ENCODE measurements at regions not wholly inside any gene's neighbourhood (a gene's known extent, or its start where the extent isn't known, plus 50 kb on each side); places are given as distances from the start of the nearest gene placed in this dataset.

- TF ChIP-seq, protein P1, sequence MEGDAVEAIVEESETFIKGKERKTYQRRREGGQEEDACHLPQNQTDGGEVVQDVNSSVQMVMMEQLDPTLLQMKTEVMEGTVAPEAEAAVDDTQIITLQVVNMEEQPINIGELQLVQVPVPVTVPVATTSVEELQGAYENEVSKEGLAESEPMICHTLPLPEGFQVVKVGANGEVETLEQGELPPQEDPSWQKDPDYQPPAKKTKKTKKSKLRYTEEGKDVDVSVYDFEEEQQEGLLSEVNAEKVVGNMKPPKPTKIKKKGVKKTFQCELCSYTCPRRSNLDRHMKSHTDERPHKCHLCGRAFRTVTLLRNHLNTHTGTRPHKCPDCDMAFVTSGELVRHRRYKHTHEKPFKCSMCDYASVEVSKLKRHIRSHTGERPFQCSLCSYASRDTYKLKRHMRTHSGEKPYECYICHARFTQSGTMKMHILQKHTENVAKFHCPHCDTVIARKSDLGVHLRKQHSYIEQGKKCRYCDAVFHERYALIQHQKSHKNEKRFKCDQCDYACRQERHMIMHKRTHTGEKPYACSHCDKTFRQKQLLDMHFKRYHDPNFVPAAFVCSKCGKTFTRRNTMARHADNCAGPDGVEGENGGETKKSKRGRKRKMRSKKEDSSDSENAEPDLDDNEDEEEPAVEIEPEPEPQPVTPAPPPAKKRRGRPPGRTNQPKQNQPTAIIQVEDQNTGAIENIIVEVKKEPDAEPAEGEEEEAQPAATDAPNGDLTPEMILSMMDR (IDR thresholded peaks at IDR 0.05; ENCODE audit: low read length) = no peak
- no peak for TF ChIP-seq EZH2 (IDR thresholded peaks at IDR 0.05; ENCODE audit: borderline replicate concordance, low read length)
- no peaks in the 10 kb centered on the region for H3K9me2 ChIP-seq (ENCODE audit: low read depth, low read length)
- H3K9ac ChIP-seq (ENCODE audit: low read length) = no peak overlapping the region
Measured at GRCh38 chr2:133856678-133857077, 288.4 kb upstream of the NCKAP5 start.

GRCh38 chr2:133859578-133859977 is 291.3 kb upstream of the NCKAP5 start:
- Histone ChIP-seq H3F3A (ENCODE audit: insufficient read depth, low read length) (no peaks in the 10 kb centered on the region), H3K4me2 (ENCODE audit: low read length) (no peak overlapping the region), H3K9me2 (ENCODE audit: low read depth, low read length) (no peaks in the 10 kb centered on the region), H3K9me3 (ENCODE audit: low read length) (no peaks in the 10 kb centered on the region), H3K9ac (ENCODE audit: low read length) (no peak overlapping the region), H4K20me1 (ENCODE audit: insufficient read depth, low read length) (no peaks in the 10 kb centered on the region), H3K4me1 (ENCODE audit: insufficient read depth, low read length, severe bottlenecking) (no peaks in the 10 kb centered on the region), H3K4me3 (ENCODE audit: low read depth, low read length, poor library complexity, severe bottlenecking) (no peak overlapping the region), H3K27me3 (ENCODE audit: insufficient read depth, low read length) (no peaks in the 10 kb centered on the region), H3K79me2 (ENCODE audit: insufficient read depth, low read length) (no peaks in the 10 kb centered on the region), H3K36me3 (ENCODE audit: insufficient read depth, low read length) (no peaks in the 10 kb centered on the region), H2AFZ (ENCODE audit: low read length) (no peak overlapping the region), H3K27ac (ENCODE audit: low read depth, low read length, poor library complexity, severe bottlenecking) (no peak overlapping the region)
- no peak for TF ChIP-seq EZH2 (IDR thresholded peaks at IDR 0.05; ENCODE audit: borderline replicate concordance, low read length)
- TF ChIP-seq, protein P1 (IDR thresholded peaks at IDR 0.05; ENCODE audit: low read length) = no peak

More at GRCh38 chr2:133856678-133857077, 288.4 kb upstream of the NCKAP5 start:
- Histone ChIP-seq H3K4me1 (ENCODE audit: insufficient read depth, low read length, severe bottlenecking) (no peaks in the 10 kb centered on the region), H3K36me3 (ENCODE audit: insufficient read depth, low read length) (no peaks in the 10 kb centered on the region; the same call in 1 of the 2 replicates), H4K20me1 (ENCODE audit: insufficient read depth, low read length) (no peaks in the 10 kb centered on the region), H3K79me2 (ENCODE audit: insufficient read depth, low read length) (no peaks in the 10 kb centered on the region), H3K9me3 (ENCODE audit: low read length) (no peaks in the 10 kb centered on the region), H3K27me3 (ENCODE audit: insufficient read depth, low read length) (no peaks in the 10 kb centered on the region), H3K4me2 (ENCODE audit: low read length) (no peak overlapping the region), H3F3A (ENCODE audit: insufficient read depth, low read length) (no peaks in the 10 kb centered on the region), H2AFZ (ENCODE audit: low read length) (no peak overlapping the region), H3K27ac (ENCODE audit: low read depth, low read length, poor library complexity, severe bottlenecking) (no peak overlapping the region), H3K4me3 (ENCODE audit: low read depth, low read length, poor library complexity, severe bottlenecking) (no peak overlapping the region)

DNA sequence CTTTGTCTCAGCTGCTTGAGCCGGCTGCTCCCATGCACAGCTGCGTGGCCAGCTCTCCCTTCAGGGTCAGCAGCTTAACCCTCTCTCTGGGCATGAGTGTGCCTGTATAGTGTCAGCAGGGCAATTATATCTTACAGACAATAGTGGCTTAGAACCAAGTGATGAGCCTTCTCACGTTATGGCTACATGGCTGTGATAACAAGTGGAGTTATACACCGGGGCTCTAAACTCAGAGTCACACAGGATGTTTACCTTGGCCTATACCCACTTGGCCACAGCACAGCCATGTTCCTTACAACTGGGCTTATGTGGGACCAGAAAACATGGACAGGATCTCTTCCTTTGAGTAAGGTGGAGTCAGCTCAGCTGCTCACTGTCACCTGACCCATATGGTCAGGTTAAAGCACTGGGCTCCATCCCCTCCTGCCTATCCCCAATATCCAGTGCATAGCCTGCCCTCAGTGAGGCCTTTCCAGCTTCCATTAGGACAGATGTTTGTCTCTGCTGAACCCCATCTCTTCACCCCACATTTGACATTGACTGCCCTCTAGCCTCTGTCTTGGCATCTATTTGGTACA is 294.2 kb upstream of the NCKAP5 start:
- no peaks in the 10 kb centered on the region for H3K4me1 ChIP-seq (ENCODE audit: insufficient read depth, low read length, severe bottlenecking)
- H3K4me3 ChIP-seq (ENCODE audit: low read depth, low read length, poor library complexity, severe bottlenecking) = no peak overlapping the region
- no peak overlapping the region for H2AFZ ChIP-seq (ENCODE audit: low read length)
- H3K9me3 ChIP-seq (ENCODE audit: low read length) = no peaks in the 10 kb centered on the region
- H4K20me1 ChIP-seq (ENCODE audit: insufficient read depth, low read length) = no peaks in the 10 kb centered on the region
- no peak overlapping the region for H3K9ac ChIP-seq (ENCODE audit: low read length)
- H3K27me3 ChIP-seq (ENCODE audit: insufficient read depth, low read length) = no peaks in the 10 kb centered on the region
- H3K79me2 ChIP-seq (ENCODE audit: insufficient read depth, low read length) = no peaks in the 10 kb centered on the region
- TF ChIP-seq EZH2 (IDR thresholded peaks at IDR 0.05; ENCODE audit: borderline replicate concordance, low read length) = no peak
- TF ChIP-seq, protein P1 (IDR thresholded peaks at IDR 0.05; ENCODE audit: low read length) = no peak
- no peaks in the 10 kb centered on the region for H3F3A ChIP-seq (ENCODE audit: insufficient read depth, low read length)
- H3K9me2 ChIP-seq (ENCODE audit: low read depth, low read length) = no peaks in the 10 kb centered on the region
- no peaks in the 10 kb centered on the region for H3K36me3 ChIP-seq (ENCODE audit: insufficient read depth, low read length)
- H3K27ac ChIP-seq (ENCODE audit: low read depth, low read length, poor library complexity, severe bottlenecking) = no peak overlapping the region
- H3K4me2 ChIP-seq (ENCODE audit: low read length) = no peak overlapping the region
